ENCODE measurements at regions not wholly inside any gene's neighbourhood (a gene's known extent, or its start where the extent isn't known, plus 50 kb on each side); places are given as distances from the start of the nearest gene placed in this dataset.

DNA sequence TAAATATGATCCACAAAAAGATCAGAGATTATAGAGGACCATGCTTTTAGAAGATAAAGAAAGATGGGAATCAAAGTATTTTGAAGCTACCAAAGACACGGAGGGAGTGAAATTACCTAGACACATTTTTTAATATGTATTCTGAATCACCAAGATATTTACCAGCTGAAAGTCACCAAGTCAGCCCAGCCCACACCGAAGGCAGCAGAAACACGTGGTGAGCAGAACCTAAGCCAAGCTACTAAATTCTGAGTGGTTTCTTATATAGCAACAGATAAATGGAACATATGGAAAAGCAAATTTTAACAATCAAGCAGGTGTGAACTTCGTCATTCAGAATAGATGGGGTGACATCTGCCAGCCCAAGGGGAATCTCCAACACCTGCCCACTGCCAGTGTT is 134.7 kb upstream of the AKR1E2 start:
- no peak for TF ChIP-seq CTCF (IDR thresholded peaks at IDR 0.05)
- no peak overlapping the region for H3K4me2 ChIP-seq (replicated peaks; ENCODE audit: low read depth, low read length, poor library complexity, severe bottlenecking)
- no peak overlapping the region for H3K9ac ChIP-seq (ENCODE audit: low read length)
- no peak overlapping the region for H3K4me3 ChIP-seq (ENCODE audit: control extremely low read depth in 1 of 5, extremely low read depth in 1 of 5, insufficient read depth in 1 of 5, low read depth in 2 of 5, low read length in 4 of 5)
- Mint-ChIP-seq H3K4me3 (no peak overlapping the region), H3K27me3 (peaks cover 10% of the 10 kb centered on the region), H3K4me1 (peaks cover 4% of the 10 kb centered on the region), H3K9me3 (ENCODE audit: insufficient read depth) (no peaks in the 10 kb centered on the region), H3K27ac (no peak overlapping the region)
- DNase-seq (no peak), ATAC-seq (ENCODE audit: low read depth) (no peak)
- WGBS (ENCODE audit: insufficient coverage) = 75% methylated on average over 1 of the region's 4 CpGs
- POLR2A ChIA-PET = no interaction called here
- no peaks in the 10 kb centered on the region for H4K20me1 ChIP-seq (ENCODE audit: control insufficient read depth, insufficient read depth, low read length, poor library complexity, severe bottlenecking)
- peaks cover 0 to 5% of the 10 kb centered on the region in 2 donors for H3K4me1 ChIP-seq (ENCODE audit: control insufficient read depth in 2 of 2, insufficient read depth in 2 of 2, low read length in 2 of 2)
- no peak overlapping the region for H2AFZ ChIP-seq (ENCODE audit: insufficient read depth, low read depth, low read length, poor library complexity, severe bottlenecking)
- H3K79me2 ChIP-seq (ENCODE audit: control insufficient read depth, insufficient read depth, low read length) = no peaks in the 10 kb centered on the region
- CTCF ChIA-PET = no interaction called here
- H3K36me3 ChIP-seq (replicated peaks in 1 of 2; ENCODE audit: control extremely low read depth in 1 of 2, control insufficient read depth in 1 of 2, extremely low read depth in 1 of 2, insufficient read depth in 2 of 2, low read length in 1 of 2) = no peaks in the 10 kb centered on the region
- peaks cover 0 to 3% (median 0%) of the 10 kb centered on the region in 4 experiments for H3K27me3 ChIP-seq (replicated peaks in 1 of 4; ENCODE audit: control extremely low read depth in 1 of 4, control insufficient read depth in 3 of 4, insufficient read depth in 4 of 4, low read length in 3 of 4)
- H3K27ac ChIP-seq (ENCODE audit: low read length in 2 of 2) = no peak overlapping the region
- intact Hi-C loops (cut with micrococcal nuclease) = no loop called here
- no peaks in the 10 kb centered on the region for H3K9me3 ChIP-seq (ENCODE audit: control extremely low read depth in 1 of 3, control insufficient read depth in 2 of 3, insufficient read depth in 1 of 3, low read length in 2 of 3)

- no peak for DNase-seq
- TF ChIP-seq CTCF (IDR thresholded peaks at IDR 0.05) = no peak
- TF ChIP-seq EZH2 (IDR thresholded peaks at IDR 0.05; ENCODE audit: borderline replicate concordance, insufficient read depth, low read depth, low read length, poor library complexity, severe bottlenecking) = no peak
- H3K27ac ChIP-seq (ENCODE audit: low read length in 2 of 2) = no peak overlapping the region
- intact Hi-C loops (cut with micrococcal nuclease) = no loop called here
- H3K27me3 Mint-ChIP-seq = peaks cover 16% of the 10 kb centered on the region
- H2AFZ ChIP-seq (ENCODE audit: insufficient read depth, low read depth, low read length, poor library complexity, severe bottlenecking) = peak overlapping the region; percentile 36
- ChIA-PET CTCF (no interaction called here), POLR2A (no interaction called here)
- no peaks in the 10 kb centered on the region for H4K20me1 ChIP-seq (ENCODE audit: control insufficient read depth, insufficient read depth, low read length, poor library complexity, severe bottlenecking)
- no peaks in the 10 kb centered on the region for H3K9me3 Mint-ChIP-seq (ENCODE audit: insufficient read depth)
- H3K4me2 ChIP-seq (replicated peaks; ENCODE audit: low read depth, low read length, poor library complexity, severe bottlenecking) = no peak overlapping the region
- H3K79me2 ChIP-seq (ENCODE audit: control insufficient read depth, insufficient read depth, low read length) = no peaks in the 10 kb centered on the region
- no peaks in the 10 kb centered on the region for H3K9me3 ChIP-seq (ENCODE audit: control extremely low read depth in 1 of 3, control insufficient read depth in 2 of 3, insufficient read depth in 1 of 3, low read length in 2 of 3)
- H3K27me3 ChIP-seq (replicated peaks in 1 of 4; ENCODE audit: control extremely low read depth in 1 of 4, control insufficient read depth in 3 of 4, insufficient read depth in 4 of 4, low read length in 3 of 4) = no peaks in the 10 kb centered on the region
- no peak overlapping the region for H3K4me3 Mint-ChIP-seq
- ATAC-seq (ENCODE audit: low read depth) = no peak
- peaks cover 0 to 5% of the 10 kb centered on the region in 2 donors for H3K4me1 ChIP-seq (ENCODE audit: control insufficient read depth in 2 of 2, insufficient read depth in 2 of 2, low read length in 2 of 2)
- WGBS (ENCODE audit: insufficient coverage) = 13% methylated on average over 1 of the region's 1 CpG
- H3K27ac Mint-ChIP-seq = no peak overlapping the region
- no peaks in the 10 kb centered on the region for H3K36me3 ChIP-seq (replicated peaks in 1 of 2; ENCODE audit: control extremely low read depth in 1 of 2, control insufficient read depth in 1 of 2, extremely low read depth in 1 of 2, insufficient read depth in 2 of 2, low read length in 1 of 2)
- no peak overlapping the region for H3K4me3 ChIP-seq (ENCODE audit: control extremely low read depth in 1 of 5, extremely low read depth in 1 of 5, insufficient read depth in 1 of 5, low read depth in 2 of 5, low read length in 4 of 5)
- peaks cover 4% of the 10 kb centered on the region for H3K4me1 Mint-ChIP-seq
- no peak overlapping the region for H3K9ac ChIP-seq (ENCODE audit: low read length)
Measured at GRCh38 chr10:4688601-4689000, 137.4 kb upstream of the AKR1E2 start.

Measured in B cell (primary cell).